Fibroblast of the conjunctiva (primary cell): ENCODE measurements at regions not wholly inside any gene's neighbourhood (a gene's known extent, or its start where the extent isn't known, plus 50 kb on each side); places are given as distances from the start of the nearest gene placed in this dataset.
"Not testable (repeated sequence)": the region's sequence is repeated elsewhere in the genome, so short reads cannot be mapped to it uniquely, and the experiment has no call there.

ENCODE experiments used
- DNase-seq: peaks from one replicate; pipeline ENCODE4 v3.0.0-alpha.2; 2010; ENCODE audit warnings: low read depth

DNA sequence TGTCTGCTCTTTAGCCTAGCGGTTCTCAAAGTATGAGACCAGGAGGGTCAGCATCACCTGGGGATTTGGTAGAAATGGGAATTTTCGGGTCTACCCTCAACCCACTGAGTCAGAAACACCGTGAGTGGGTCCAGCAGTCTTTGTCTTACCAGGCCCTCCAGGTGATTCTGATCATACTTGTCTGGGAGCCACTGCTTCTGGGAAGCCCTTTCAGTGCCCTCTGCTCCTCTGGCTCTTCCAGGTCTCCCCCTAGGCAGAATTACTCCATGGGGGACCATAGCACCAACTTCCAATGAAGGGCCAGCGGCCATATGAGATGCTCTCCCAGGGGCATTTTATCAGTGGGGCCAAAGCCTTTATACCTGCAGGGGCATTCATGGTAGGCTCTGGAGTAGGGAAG, 81.0 kb upstream of the ETV3 start:
- DNase-seq: no peak

DNA sequence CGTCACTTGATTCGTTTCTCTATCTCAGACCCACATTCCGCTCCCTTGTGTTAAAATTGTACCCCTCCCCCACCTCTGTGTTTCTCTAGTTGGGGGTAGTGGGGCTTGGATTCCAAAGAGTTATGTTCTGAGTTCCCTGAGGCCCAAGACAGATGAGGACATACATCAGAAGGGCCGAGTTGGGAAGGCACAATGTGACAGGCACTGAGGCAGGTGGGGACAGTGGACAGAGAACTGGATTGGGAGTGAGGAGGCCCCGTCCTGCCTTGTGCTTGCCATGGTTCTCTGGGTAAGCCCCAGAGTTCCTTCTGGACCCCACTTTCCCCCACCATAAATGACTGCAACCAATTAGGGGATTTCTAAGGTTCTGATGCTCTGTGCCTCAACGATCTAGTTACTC, 80.5 kb upstream of the ETV3 start:
- DNase-seq: no peak

DNA sequence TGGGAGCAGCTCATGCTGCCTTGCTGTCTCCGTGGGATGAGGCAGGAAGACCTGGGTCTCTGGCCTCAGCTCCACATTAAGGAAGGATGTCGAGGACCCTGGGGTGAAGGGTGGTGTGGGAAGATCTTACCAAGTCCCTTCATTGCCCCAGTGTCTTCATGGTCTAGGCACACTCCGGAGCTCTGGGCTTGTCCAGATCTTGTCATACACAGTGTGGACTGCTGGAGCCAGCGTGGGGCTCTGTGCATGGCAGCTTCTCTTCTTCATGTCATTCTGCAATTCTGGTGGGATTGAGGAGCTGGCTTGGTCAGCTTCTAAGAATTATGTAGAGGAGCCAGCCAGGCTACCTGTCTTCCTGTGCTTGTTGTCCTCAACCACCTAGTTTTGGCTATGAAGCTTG, 79.3 kb upstream of the ETV3 start:
- no peak for DNase-seq

DNA sequence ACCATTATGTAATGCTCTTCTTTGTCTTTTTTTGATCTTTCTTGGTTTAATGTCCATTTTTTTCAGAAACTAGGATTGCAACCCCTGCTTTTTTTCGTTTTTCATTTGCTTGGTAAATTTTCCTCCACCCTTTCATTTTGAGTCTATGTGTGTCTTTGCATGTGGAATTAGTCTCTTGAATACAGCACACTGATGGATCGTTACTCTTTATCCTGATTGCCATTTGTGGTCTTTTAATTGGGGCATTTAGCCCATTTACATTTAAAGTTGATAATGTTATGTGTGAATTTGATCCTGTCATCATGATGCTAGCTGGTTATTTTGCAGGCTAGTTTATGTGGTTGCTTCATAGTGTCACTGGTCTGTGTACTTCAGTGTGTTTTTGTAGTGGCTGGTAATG, 75.6 kb upstream of the ETV3 start:
- no peak for DNase-seq

DNA sequence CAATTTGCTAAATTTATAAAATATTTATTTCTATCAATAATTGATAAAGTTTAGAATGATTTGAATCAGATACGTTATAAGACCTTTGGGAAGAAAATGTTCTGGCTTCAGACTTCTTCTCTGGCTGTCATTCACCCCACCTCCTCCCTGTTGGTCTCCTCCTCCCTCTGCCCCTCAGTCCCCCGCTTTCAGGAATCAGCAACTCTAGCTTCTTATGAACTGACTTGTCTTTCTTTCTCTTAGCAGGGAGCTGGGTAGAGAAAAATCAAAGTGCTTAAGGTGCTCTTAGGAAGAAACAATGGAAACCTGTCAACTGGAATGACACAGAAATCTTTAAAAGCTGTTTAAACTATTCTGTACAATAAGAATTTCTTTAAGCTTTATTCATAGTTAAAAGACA, 71.3 kb upstream of the ETV3 start:
- DNase-seq: no peak

DNA sequence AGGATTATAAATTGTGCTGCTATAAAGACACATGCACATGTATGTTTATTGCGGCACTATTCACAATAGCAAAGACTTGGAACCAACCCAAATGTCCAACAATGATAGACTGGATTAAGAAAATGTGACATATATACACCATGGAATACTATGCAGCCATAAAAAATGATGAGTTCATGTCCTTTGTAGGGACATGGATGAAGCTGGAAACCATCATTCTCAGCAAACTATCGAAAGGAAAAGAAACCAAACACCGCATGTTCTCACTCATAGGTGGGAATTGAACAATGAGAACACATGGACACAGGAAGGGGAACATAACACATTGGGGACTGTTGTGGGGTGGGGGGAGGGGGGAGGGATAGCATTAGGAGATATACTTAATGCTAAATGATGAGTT, 67.8 kb upstream of the ETV3 start:
- not testable (repeated sequence) for DNase-seq

DNA sequence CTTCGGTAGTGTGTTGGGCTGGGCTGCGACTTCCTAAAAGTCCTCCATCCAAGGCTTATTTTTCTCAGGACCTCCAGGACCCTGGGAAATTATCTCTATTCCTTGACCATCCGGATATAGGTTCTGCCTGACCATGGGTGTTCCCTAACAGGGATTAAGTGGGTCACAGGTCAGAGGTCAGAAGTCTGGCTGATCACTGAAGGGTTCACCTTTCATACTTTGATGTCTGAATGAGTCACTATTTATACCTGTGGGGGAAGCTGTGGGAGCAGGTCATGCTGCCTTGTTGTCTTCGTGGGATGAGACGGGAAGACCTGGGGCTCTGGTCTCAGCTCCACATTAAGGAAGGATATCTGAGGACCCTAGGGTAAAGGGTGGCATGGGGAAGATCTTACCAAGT, 65.0 kb upstream of the ETV3 start:
- no peak for DNase-seq

DNA sequence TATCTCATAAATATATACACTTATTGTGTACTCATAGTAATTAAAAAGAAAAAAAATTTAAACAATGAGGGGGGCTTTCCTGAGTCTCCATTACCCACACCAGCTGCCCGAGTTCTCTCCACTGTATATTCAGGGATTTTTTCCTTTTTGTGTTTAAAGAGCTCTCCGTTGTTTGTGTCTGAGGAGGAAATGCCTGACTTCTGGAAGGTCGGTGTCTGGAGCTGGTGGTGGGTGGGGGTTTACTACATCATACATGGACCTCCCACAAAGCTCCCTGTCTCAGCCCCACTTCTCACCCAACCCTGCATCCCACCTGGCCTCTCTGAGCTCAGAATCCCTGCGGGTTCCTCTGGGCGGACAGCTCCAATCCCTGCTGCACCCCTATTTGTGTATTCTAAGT, 64.1 kb upstream of the ETV3 start:
- DNase-seq: no peak

DNA sequence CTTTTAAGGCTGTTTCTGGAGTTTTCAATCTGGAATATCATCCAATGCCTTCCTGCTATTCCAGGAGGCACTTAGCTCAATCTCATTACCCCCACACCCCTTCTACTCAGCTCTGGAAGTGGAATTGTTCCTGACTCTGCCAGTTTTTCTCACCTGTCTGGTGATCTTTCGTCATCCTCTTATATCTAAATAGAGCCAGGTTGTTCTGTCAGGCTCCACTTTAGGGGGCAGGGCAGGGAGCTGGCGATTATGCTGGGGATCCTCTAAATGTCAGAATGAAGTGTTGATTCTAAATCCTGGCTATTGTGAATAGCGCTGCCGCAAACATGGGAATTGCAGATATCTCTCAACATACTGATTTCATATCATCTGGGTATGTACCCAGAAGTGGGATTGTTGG, 63.6 kb upstream of the ETV3 start:
- DNase-seq: no peak

DNA sequence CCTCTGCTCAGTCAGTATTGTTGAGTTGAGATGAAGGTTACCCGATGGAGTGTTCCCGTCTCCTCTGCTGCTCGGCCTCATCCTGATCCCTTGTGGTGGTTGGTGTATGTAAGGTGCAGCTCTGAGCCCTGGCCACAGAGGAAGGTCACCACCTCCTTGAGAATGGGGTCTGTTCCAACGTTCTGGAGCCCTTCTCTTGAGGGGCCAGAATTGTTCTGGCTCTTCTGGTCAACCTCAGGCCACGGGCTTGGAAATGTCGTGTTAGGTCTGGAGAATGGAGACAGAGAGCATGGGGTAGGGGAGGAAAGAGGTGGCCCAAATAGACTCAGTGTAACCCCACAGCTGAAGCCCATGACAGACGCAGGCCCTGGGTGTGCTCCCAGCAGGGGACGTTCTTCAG, 62.3 kb upstream of the ETV3 start:
- no peak for DNase-seq

DNA sequence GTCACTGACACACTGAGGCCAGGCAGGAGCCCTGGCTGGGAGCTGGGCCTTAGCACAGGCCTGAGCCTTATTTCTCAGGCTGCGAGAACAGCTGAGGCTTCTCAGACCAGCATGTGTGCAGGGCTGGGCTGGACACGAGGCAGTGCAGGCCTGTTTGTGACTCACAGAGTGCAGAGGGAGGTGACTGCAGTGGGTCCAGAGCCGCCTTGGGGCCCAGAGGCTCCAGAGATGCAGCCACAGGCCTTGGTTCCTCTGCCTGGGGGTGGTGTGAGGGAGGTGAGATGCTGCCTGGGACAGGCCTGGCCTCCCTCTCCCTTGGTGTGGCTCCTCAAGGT, 61.2 kb upstream of the ETV3 start:
- DNase-seq: no peak

DNA sequence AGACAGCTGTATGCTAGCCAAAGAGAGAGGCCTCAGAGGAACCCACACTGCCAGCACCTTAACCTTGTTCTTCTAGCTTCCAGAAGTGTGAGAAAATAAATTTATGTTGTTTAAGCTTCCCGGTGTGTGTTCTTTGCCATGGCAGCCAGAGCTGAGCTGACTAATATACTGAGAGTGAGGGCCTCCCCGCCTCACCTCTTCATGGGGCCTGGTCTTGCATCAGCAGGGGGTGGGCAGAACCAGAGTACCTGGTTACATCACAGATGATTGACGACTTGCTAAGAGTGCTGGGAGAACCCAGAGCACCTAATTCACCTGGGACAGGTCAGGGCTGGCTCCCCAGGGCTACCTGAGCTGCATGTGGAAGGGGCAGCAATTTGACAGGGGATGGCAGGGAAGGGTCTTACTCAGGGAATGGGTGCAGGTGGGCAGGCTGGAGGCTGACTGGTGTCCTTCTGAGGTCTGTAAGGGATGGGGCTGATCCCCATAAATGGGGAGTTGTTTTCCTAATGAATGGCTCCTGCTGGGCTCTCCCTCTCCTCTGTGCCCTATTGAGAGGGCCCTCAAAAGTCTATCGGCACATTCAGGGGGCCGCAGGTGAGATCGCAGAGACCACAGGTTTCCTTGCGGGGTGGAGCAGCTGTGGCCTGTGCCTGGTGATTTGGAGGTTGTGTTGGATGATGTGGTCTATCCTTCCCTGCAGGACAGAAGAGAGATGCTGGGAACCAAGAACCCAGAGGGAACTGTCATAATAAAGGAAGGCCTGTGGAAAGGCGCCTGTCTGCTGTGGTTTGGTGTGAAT, 60.6 kb upstream of the ETV3 start:
- no peak for DNase-seq

DNA sequence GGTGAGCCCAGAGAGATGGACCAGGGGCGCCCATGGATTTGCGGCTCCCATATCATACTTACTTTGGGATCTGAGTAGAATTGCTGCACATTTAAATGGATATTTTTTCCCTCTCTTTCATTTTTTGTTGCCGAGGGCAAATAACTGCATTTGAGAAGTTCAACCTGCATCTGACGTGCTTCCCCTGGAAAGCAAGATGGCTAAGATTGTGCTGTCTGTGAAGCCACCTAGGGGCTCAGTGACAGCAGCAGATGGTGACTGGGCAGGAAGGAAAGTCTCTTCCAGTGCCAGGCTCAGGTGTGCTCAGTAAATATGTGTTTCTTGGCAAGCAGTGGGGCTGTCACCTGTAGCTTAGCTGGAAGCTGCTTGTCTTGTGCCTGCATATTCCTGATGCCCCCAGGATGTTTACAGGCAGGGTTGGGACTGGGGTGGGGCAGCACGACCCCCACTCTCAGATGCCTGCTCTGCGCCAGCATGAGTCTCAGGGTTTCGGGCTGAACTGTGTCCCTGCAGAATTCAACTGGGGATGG, 59.8 kb upstream of the ETV3 start:
- DNase-seq: no peak

DNA sequence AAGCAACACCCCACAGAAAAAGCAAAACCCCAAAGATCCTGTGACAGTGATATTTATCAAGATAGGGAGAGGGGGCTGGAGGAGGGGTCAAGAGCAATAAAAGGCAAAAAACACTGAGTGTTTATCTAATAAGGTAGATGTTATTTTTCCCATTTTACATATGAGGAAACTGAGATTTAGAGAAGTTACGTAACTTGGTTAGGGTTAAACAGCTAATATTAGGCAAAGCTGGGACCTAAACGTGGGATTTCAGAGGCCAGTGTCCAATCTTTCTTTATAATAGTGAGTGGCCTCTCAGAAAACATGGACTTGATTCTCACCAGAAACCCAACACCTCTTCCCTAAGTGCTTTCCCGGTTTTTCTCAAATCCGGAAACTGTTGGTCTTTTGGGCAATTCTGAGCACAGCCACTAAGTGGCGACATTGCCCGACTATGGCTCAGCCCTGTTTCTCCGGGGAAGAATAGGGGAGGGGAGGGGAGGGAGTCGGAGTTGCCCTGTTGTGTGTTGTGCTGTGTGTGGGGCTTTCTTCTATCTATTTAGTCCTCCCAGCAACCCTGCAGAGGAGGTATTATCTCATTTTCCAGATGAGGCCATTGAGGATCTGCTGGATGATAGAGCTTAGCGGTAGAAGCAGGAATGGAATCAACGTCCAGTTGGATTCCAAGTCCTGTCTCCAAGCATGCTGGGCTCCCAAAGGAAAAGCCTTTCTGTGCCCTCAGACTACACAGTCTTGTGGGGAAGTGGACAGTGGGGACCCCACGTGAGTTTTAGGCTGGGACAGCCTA, 58.7 kb upstream of the ETV3 start:
- DNase-seq: not testable (repeated sequence)

DNA sequence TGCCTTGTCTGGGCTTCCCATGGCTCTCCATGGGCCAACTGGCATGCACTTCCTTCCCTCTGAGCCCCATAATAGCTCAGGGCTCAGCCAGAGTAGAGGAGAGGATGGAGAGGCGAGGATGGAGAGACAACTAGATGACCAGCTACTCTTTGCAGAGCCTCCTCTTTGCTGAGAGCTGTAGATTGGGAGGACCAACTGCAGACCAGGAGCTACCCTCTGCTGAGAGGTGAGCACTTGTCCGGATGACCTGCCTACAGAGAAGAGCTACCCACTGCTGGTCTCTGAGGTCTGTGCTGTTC, 58.0 kb upstream of the ETV3 start:
- no peak for DNase-seq

DNA sequence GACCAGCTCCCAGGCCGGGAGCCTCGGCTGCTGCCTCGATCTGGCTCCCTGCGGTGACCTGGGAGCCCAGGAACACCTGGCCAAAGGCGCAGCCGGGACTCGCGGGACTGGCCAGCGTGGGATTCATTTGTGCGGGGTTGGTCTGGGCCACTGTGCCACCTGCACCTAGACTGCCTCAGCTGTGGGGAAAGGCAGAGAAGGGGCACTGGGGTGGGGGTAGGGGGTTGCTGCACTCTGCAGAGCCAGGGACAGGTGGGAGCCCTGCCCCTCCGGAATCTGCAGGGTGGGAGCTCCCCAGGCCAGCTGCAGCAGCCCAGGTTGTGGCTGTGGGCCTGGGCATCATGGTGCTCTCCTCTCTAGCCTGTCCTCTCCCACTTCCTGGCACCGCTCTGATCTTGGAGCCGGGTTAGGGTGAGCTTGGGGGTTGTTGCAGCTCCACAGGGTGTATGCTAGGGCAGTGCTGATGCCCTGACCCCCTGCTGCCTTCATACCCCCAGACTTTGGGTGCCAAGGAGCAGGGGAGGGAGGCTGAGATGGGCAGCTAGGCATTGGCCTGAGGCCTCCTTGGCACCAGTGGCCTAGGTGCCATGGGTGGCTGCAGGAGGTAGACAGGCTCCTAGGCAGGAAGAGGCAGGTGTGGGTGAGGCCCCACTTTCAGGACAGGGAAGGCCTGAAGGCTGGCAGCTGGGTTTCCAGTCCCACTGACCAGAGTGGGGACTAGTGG, 57.5 kb upstream of the ETV3 start:
- DNase-seq: no peak

DNA sequence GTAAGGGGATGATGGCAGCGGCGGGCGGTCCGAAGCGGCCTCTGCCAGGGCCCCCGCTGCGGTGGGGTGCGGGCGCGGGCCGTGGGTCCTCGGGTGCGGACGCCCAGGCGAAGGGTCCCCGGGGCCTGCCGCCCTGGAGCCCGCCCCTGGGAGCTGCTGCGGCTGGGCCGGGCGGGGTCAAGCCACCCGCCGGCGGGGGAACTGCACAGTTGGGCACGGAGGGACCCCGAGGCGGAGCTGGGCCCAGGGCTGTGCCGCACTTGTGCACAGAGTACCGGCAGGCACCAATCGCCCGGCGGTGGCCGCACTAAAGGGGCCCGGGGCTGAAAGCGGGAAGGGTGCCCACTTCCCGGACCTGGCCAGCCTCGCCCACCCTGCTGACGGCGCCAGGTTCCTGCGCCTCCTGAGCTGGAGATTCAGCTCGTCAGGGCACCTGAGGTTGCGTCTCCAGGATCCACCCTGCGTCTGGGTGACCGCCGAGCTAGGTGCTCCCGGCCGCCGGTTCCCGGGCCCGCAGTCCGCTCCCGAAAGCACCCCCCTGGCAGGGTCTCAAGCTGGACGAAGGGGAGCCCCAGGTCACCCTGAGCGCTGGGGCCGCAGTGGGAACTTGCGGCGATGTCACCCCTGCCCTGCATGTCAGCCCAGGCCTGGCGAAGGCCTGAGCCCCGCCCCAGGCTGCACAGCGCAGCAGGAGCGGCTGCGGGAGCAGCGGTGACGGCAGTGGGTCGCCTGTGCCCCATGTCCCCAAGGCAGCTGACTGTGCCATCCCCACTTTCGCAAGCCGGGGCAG, 56.7 kb upstream of the ETV3 start:
- no peak for DNase-seq

DNA sequence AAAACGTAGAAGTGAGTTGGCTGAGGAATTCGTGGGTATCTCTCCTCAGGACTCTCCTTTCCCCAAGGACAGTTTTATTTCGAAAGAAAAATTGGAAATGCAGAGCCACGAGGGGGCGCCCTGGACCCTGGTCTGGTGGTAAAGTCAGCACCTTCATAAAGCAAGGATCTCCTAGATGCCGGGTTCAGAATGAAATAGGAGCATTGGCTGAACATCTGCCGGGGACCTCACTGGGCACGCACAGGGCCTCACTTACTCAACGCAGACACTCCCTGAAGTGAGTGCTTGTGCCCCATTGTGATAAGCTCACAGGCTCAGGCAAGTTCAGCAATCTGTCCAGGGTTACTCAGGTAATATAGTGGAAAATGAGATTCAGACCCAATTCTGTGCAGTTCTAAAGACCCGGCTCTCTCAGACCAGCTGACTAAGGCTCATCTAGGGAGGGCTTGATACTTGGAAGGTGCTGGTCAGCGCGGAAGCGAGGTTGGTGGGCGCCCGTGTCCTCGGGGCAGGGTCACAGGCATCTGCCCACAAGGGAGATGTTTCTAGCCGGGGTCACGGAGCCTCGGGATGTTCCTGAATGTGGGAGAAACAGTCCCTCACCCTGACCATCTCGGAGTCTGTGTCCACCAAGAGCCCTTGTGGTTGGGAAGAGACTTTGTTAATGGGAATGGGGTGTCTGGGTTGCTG, 55.7 kb upstream of the ETV3 start:
- peak; percentile 21 for DNase-seq

DNA sequence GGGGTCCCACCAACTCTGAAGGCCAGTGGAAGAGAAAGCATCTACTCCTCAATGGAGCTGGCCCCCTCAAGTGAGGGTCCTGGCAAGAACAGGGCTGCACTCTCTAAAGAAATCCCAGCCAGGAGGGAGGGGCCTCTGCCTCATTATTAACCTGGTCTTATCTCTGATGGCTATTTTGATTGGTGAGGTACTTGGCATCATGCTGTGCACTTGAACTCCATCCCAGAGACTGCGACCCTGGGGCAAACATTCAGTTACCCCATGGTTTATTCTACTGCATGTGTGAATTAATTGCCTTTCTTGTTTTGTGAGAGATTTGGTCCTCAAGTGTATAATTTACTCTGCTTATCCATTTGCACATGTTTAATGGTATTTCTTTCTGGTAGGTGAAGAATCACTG, 55.0 kb upstream of the ETV3 start:
- DNase-seq: no peak

DNA sequence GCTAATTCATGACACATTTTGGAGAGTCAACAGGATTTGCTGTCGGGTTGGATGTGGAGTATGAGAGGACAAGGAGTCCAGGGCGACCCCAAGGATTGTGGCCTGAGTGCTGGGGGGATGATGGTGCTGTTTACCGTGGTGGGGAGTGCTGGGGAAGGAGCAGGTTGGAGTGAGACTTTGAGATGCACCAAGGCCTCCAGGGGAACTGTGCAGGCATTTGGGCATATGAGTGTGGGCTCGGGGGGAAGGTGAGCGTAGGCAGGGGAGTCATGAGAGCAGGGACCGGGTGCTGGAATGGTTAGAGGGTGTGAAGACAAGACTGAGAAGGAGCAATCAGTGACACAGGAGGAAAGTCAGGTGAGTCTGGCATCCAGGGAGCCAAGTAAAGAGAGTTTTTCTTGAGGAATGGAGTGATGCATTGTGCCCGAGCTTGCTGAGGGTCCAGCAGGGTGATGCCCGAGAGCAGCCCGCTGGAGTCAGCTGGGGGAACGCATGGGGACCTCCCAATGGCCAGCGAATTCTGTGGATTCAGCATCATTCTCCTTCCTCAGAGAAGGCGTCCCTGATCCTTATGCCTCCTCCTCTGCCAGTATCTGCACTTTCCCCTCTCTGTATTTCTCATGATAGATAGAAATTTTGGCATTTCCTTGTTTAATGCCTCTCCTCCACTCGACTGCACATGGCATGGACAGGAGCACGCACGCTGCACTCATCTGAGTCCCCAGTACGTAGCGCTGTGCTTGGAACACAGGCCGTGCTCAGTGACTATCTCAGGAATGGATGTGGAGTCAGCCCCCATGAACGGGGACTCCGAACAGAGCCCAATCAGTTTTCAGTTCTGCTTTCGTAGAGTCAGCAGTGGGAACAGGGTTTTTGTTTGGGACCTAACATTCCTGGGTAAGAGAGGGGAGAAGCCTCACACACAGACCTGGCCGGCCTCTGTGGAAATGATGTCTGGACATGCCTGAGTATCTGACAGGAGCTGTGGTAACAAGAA, 52.1 kb upstream of the ETV3 start:
- no peak for DNase-seq
